Islet of Langerhans (tissue), 1 donor: ENCODE measurements at regions not wholly inside any gene's neighbourhood (a gene's known extent, or its start where the extent isn't known, plus 50 kb on each side); places are given as distances from the start of the nearest gene placed in this dataset.

Experiments
- FAIRE-seq: peaks from one replicate; lab custom pipeline; 2011; peaks lifted over from hg19 to GRCh38; lab: Jason Lieb, UNC

- FAIRE-seq, result no peak
These were observed 288.7 kb downstream of the SOX9 start for GRCh38 chr17:72409405-72410002.

DNA sequence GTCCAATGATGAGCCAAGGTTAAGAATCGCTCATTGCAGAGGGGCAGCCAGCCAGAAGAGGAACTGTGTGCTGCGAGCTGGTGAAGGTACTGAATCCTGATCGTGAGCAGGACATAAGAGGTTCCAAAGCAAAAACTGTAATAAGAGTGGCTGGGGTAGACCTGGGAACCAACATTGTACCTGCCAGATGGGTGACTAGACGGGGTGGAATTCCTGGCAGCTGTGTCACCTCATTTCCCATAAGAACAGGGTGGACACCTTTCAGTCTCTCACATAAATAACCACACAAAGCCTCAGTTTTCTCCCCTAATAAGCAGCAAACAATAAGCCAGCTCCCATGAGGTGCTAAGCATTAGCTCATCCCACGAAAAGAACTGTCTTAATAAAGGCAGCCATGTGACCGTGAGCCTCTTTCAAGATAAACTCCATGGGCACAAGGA is 290.3 kb downstream of the SOX9 start:
- no peak for FAIRE-seq

DNA sequence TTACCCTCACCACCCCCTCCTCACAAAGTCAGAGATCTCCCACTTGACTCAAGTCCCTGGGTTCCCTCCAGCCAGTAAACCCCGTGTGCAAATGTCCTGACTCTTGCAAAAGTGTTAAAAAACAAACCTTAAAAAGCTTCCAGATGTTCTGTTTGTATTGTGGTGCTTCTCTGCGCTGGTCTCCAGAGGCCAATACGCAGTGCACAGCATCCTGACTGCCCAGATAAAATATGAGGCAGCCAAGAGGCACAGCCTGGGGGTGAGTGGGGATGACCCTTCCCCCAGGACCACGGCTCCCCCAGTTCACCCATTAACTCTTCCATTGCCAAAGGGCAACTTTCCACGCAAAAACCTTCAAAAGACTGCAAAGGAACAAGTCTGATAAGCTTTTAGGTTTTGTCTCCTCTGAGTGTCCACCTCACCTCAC is 291.8 kb downstream of the SOX9 start:
- no peak for FAIRE-seq

- no peak for FAIRE-seq
These were observed 292.5 kb downstream of the SOX9 start for GRCh38 chr17:72413077-72414031.

- no peak for FAIRE-seq
These were observed 293.2 kb downstream of the SOX9 start for GRCh38 chr17:72414032-72414396.

DNA sequence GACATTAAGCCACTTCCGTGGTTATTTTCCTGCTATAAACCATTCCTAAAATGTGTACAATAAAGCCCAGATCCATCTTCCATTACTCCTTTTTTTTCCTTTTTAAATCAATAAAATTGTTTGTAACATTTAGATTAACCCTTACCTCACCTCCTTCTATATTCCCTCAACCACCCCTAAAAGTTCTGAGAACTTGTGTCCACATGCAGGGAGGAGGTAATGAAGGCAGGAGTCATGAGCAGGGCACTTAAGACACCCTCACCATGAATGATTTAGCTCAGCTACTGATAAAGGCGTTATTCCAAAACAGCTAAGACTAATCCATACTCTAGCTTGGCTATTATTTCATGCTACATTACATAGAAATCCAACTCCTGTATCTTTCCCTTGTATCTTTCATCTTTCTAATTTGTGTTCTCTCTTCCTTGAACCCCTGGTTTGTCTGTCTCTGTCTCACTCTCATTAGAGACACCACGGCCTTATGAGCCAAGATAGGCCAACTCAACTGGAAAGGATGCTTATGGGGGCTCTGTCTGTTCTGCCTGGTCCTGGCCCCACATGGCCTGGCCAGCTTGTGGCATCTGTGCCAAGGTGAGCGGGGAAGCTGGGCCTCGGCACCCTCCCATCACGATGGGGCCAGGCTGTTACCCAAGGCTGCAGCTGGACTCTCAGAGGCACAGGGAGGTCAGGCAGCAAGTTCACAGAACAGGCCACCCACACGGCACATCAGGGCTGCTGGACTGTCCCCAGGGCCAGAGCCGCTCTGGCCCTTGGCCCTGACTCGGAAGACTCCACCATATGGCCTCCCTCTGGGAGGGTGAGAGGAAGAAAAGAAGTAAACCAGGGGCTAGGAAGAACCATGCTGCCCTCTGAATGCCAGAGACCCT is 294.4 kb downstream of the SOX9 start:
- no peak for FAIRE-seq

DNA sequence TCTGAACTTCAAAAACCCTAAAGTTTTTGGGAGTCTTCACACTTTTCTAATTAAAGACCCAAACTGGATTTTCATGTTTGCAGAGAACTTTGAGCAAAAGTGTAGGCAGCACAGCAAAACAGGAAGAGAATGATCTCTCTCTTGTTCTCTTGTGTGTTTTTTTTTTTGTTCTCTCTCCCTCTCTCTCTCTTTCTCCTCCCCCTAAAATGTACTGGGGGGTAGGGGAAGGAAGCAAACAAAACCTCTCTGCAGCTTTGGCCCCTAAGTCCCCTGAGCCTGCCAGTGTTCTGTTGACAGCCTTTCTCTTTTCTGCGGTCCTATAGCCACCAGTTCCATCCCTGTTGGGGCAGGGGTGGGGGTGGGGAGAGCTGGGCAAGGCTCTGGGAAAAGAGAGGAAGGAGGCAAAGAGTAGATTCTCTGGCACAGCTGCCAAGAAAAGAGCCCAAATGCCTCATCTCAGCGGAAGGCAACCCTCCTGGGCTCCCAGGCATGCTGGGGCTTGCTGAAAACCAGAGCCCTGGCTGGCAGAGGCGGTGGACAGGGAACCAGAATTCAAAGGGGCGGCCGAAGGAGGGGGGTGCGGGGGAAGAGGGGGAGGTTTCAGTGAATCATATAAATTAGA is 295.3 kb downstream of the SOX9 start:
- FAIRE-seq, result no peak

DNA sequence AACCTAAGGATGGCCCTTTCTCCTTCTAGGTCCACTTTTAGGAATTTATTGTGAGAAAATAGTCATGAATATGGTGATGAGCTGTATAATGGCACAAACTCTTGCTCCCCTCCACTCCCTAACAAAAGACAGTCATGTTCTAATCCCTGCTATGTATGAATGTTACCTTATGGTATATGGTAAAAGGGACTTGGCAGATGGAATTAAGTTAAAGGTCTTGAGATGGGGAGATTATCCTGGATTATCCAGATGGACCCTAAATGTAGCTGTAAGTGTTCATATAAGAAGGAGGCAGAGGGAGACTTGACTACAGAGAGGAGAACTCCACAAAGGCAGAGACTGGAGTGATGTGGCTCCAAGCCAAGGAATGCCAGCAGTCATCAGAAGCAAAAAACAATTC is 296.1 kb downstream of the SOX9 start:
- FAIRE-seq, result no peak

DNA sequence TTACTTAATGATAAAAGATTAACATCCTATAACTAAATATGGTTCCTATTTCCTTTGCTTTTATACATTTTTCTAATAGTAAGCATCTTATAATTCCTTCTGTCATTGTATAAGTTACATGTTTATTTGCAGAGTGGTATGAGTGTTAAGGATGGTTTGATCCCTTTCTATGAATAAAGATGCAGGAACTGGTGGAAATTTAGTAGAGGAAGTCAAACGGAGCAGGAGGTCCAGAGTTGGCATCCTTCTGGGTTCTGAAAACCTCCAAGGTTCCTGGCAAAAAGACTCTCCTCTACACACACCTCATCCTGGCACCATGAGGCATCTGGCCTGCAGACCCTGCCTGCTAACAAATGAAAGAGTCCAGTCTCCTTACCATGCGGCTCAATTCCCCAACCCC is 296.8 kb downstream of the SOX9 start:
- FAIRE-seq, result no peak

- FAIRE-seq, result no peak
These were observed 299.3 kb downstream of the SOX9 start for GRCh38 chr17:72419866-72420774.

GRCh38 chr17:72420775-72421127 is 299.9 kb downstream of the SOX9 start:
- FAIRE-seq, result no peak

DNA sequence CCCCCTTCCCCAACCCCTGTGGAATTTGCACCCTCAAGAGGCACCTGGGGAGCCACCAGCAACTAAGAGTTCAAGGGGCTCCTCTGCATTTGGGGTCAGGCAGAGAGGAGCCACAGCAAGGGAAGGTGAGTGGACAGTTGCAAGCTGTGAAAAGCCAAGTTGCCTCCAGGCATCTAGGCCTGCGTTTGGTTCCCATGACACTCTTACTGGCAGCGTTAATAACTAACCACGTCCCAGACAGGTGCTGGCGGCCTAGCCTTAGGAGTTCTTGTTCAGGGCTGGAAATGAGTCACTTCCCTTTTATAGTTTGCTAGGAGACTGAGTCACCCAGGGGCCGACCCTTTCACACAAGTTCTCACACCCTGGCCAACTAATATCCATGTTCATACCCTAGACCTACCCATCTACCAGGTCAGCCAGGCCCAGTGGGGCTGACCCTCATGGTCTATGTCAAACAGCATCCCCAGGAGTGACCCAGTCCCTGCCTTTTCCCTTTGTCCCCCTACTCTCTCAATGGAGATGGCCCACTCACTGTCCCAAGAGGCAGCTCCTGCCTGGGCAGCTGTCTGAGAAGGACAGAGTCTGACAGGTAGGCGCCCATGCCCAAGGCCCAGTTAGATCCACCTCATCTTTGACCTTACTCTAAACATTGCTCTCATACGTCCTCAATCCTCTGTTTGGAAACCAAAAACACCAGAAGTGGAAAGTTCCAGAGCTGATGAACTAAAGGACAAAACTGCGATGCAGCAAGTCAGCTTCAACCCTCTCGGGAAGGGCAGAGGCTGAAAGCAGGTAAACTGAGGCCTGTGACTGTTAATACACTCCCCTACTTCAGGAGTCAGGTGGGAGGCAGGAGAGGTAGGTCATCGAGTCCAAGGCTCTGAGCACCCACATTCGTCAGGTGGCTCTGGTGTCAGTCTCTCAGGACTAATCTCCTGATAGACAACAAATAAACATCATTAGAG is 300.6 kb downstream of the SOX9 start:
- FAIRE-seq, result peak; percentile 78

- FAIRE-seq, result no peak
These were observed 301.3 kb downstream of the SOX9 start for GRCh38 chr17:72422204-72422504.

DNA sequence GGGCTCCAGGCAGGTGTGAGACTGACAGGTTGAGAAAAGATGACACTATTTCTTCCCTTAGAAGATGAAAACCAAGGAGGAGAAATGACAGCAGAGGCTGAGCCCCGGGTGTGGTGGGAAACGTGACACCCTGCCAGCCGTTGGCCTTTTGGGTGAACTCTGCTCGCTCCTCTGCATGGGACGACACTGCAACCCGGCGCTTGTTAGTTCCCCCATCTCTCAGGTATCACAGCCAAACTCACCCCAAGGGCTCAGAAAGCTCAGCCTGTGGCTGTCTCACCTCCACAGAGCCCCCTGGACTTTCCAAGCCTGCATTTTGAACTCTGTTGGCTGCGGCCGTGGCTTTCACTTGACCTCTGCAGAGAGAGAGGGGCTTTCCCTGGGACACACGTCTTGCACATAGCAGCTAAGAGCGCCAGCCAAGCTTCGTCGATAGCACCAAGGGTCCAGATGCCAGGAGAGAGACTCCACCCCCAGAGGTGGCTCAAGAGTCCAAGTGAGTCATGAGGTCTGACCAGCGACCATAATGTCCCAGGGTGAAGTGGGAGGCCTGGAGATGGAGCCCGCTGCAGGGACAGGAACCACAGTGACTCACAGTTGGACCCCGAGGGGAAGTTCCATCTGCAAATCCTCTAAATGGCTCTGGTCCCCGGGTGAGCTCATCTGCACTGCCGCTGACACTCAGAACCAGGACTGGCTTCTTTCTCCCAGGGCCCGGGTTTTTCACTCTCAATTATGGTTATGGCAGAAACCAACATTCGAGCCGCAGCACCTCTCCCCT is 301.9 kb downstream of the SOX9 start:
- FAIRE-seq, result no peak

- FAIRE-seq, result no peak
These were observed 302.4 kb downstream of the SOX9 start for GRCh38 chr17:72423286-72423589.

DNA sequence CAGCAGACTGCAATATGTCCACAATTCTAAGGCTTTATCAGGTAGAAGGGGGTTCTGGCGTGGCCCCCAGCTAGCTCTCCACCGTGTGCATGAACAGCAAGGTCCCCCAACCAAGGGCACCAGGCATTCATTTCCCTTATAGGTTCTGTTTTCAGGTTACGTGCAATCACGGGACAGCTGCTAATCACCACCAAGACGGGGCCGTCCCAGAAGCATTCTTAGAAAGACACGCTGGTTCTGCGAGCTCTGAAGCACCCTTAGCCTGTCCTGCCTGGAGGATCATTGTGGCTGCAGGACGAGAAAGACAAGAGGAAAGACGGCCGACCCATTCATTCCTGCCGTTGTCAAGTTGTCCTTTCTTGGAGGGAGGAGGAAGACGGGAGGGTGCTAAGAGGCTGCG is 302.9 kb downstream of the SOX9 start:
- FAIRE-seq, result no peak

DNA sequence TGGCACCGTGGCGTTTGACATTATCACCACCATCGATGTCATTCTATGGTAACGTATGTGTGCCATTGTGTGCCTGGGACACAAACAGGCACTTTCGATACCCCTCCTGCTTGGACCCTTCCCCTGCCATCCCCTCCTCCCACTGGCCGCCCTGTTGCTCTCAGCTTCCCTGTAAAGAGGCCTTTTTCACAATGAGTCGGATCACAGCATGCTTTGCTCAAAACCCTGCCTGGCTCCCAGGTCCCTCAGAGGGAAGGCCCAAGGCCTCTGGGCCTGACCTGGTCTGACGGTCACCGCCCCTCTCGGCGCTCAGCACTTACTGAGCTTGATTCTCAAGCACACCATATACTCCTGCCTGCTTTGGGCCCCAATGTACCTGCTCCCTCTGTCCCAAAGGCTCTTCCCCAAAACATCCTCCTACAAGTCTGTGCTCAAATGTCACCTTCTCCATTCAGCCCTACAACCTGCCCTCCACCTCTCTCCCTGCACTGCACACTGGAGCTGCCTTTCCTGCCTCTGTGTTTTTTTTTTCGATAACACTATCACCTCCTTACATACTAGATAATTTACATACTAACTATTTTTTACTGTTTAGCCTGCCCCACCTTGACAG is 303.8 kb downstream of the SOX9 start:
- FAIRE-seq, result no peak

GRCh38 chr17:72425133-72425793 is 304.4 kb downstream of the SOX9 start:
- no peak for FAIRE-seq

- FAIRE-seq, result no peak
These were observed 305.0 kb downstream of the SOX9 start for GRCh38 chr17:72425794-72426168.
